BJ (cell line): ENCODE measurements at regions not wholly inside any gene's neighbourhood (a gene's known extent, or its start where the extent isn't known, plus 50 kb on each side); places are given as distances from the start of the nearest gene placed in this dataset.

Experiments
- CTCF ChIA-PET: fragments of 350-600 bp; formaldehyde crosslinking; extraction: SDS; loops from one replicate; lab custom pipeline; 2021; ENCODE audit warnings: antibody characterized with exemption, inconsistent platforms; lab: Yijun Ruan, JAX
- POLR2A ChIA-PET: fragments of 300-600 bp; sonication (Branson Sonifier 250); formaldehyde crosslinking; extraction: SDS; loops from one replicate; lab custom pipeline; 2021; ENCODE audit warnings: antibody characterized with exemption; lab: Charles Lee
- DNase-seq: peaks from one replicate; pipeline ENCODE4 v3.0.0-alpha.2; 2011; ENCODE audit warnings: low read depth
- H3K27me3 ChIP-seq: 2 replicates; pipeline ENCODE4 v1.6.0; 2011; ENCODE audit warnings: low read length; ENCODE audit not compliant: control insufficient read depth, insufficient read depth
- H3K36me3 ChIP-seq: 2 replicates; pipeline ENCODE4 v1.5.1; 2011; ENCODE audit warnings: low read length; ENCODE audit not compliant: control insufficient read depth, insufficient read depth
- H3K4me3 ChIP-seq: 2 replicates; pipeline ENCODE4 v1.5.1; 2011; ENCODE audit warnings: low read depth, mild to moderate bottlenecking, control low read depth, low read length
- CTCF ChIP-seq: IDR thresholded peaks from 2 replicates; pipeline ENCODE4 v1.5.1; 2011; ENCODE audit warnings: low read depth, mild to moderate bottlenecking, control low read depth, inconsistent platforms, low read length, moderate library complexity; ENCODE audit not compliant: insufficient read depth

GRCh38 chr14:105864651-105865265 is 338.4 kb downstream of the TMEM121 start:
- Histone ChIP-seq H3K36me3 (no peaks in the 10 kb centered on the region), H3K4me3 (no peak overlapping the region), H3K27me3 (no peaks in the 10 kb centered on the region)
- ChIA-PET CTCF (no interaction called here), POLR2A (no interaction called here)
- TF ChIP-seq CTCF = no peak
- no peak for DNase-seq

DNA sequence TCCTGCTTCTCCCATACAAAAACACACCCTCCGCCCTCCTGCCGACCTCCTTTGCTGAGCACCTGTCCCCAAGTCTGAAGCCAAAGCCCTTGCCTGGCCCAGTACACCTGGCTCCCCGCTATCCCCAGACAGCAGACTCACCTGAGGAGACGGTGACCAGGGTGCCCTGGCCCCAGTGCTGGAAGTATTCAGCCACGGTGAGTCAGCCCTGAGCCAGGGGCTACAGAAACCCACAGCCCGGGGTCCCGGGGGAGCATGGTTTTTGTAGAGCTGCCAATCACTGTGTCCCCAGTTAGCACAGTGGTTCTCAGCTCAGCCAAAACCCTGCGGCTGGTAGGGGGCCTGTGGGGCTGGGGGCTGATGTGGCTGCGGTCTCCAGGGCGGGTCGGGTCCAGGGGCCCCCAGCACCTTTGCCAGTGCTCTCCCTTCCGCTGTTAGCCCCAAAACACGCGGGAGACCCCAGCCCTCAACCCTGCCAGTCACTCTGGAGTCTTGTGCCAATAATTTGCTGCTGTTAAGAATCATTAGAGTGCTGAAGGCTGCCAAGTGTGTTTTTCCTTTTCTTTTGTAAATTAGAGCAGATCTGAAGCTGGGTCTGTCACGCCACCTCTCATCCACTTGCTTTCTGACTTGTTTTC is 339.0 kb downstream of the TMEM121 start:
- Histone ChIP-seq H3K36me3 (no peaks in the 10 kb centered on the region), H3K27me3 (no peaks in the 10 kb centered on the region), H3K4me3 (no peak overlapping the region)
- no peak for DNase-seq
- ChIA-PET CTCF (no interaction called here), POLR2A (no interaction called here)
- no peak for TF ChIP-seq CTCF

DNA sequence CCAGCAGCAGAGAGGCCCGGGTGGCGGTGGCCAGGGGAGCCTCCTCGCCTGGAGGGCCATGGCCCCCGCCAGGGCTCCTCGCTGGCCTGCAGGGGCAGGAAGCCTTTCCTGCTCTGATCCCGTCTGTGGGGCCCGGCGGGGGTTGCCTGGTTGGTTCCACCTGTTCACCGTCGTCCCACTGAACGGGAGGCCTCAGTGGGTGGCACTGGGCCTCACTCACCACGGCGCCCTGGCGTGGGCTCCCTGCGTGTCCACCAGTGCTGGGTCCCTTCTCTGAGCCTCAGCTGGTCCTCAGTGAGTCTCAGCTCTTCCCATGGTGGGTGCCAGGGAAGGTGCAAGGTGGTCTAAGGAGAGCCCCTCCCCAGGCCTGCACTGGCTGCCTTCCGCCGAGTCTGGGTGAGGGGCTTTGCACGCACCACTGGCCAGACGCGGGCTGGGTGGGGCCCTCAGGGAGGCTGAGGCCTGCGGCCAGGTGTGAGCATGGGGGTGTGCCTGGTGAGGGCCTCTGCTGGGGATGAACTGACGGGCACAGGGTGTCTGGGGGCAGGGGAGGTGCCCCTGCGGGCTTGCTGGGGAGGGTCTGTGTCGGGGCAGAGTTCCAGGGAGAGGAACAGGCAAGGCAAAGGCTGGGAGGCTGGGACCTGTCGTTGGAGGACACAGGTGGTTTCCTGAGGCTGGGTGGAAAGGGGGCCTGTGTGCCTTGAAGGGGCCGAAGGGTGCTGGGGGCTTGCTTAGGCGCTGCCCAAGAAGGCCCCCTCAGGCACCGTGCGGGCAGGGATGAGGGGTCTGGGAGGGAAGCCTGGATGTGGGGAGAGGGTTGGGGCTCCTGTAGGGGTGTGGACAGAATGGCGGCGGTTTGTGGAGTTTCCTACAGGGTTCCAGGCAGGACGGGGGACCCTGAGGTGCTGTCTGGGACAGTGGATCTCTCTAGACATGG is 339.8 kb downstream of the TMEM121 start:
- H3K4me3 ChIP-seq = no peak overlapping the region
- ChIA-PET CTCF (no interaction called here), POLR2A (no interaction called here)
- no peaks in the 10 kb centered on the region for H3K36me3 ChIP-seq
- no peak for TF ChIP-seq CTCF
- H3K27me3 ChIP-seq = no peaks in the 10 kb centered on the region
- no peak for DNase-seq

GRCh38 chr14:105866841-105867321 is 340.5 kb downstream of the TMEM121 start:
- no peak for DNase-seq
- no peak overlapping the region for H3K4me3 ChIP-seq
- ChIA-PET CTCF (no interaction called here), POLR2A (no interaction called here)
- no peaks in the 10 kb centered on the region for H3K27me3 ChIP-seq
- TF ChIP-seq CTCF = no peak
- no peaks in the 10 kb centered on the region for H3K36me3 ChIP-seq
